SK-N-SH treated with all-trans-retinoic acid at 6 μM for 48 hours (cell line): ENCODE measurements at regions not wholly inside any gene's neighbourhood (a gene's known extent, or its start where the extent isn't known, plus 50 kb on each side); places are given as distances from the start of the nearest gene placed in this dataset.

Experiments
- ATAC-seq: fragments of 200-7000 bp; cut with Tn5 transposase; 3 replicates; pipeline ENCODE4 v1.9.1; 2020; ENCODE audit warnings: mild to moderate bottlenecking, moderate library complexity
- ARNTL ChIP-seq: fragments of 450-650 bp; formaldehyde crosslinking; IDR thresholded peaks from 2 replicates; pipeline ENCODE4 v1.5.0; 2020; ENCODE audit warnings: low read depth, mild to moderate bottlenecking, moderate library complexity, borderline replicate concordance
- BACH2 ChIP-seq: fragments of 250-450 bp; sonication (Bioruptor Pico); IDR thresholded peaks from 2 replicates; pipeline ENCODE4 v1.9.0; 2021; ENCODE audit warnings: mild to moderate bottlenecking, borderline replicate concordance
- CREB5 ChIP-seq: fragments of 250-450 bp; sonication (Bioruptor Pico); IDR thresholded peaks from 2 replicates; pipeline ENCODE4 v1.5.1; 2020; ENCODE audit warnings: low read depth, mild to moderate bottlenecking, moderate library complexity
- CSDC2 ChIP-seq: fragments of 250-450 bp; sonication (Bioruptor Pico); IDR thresholded peaks from 2 replicates; pipeline ENCODE4 v1.5.0; 2020; ENCODE audit warnings: mild to moderate bottlenecking, moderate library complexity
- ESRRG ChIP-seq: fragments of 250-450 bp; sonication (Bioruptor Pico); IDR thresholded peaks from 2 replicates; pipeline ENCODE4 v1.6.1; 2021; ENCODE audit warnings: mild to moderate bottlenecking
- GLIS3 ChIP-seq: fragments of 250-450 bp; sonication (Bioruptor Pico); IDR thresholded peaks from 2 replicates; pipeline ENCODE4 v1.5.0; 2020; ENCODE audit warnings: mild to moderate bottlenecking, moderate library complexity
- ISL1 ChIP-seq: fragments of 250-450 bp; sonication (Bioruptor Pico); IDR thresholded peaks from 2 replicates; pipeline ENCODE4 v2.1.2; 2022; ENCODE audit warnings: mild to moderate bottlenecking, moderate library complexity
- OSR1 ChIP-seq: fragments of 250-450 bp; sonication (Bioruptor Pico); IDR thresholded peaks from 2 replicates; pipeline ENCODE4 v1.8.0; 2022; ENCODE audit warnings: moderate library complexity, mild to moderate bottlenecking, inconsistent platforms
- PPARA ChIP-seq: fragments of 250-450 bp; sonication (Bioruptor Pico); IDR thresholded peaks from 2 replicates; pipeline ENCODE4 v1.5.0; 2020; ENCODE audit warnings: mild to moderate bottlenecking, borderline replicate concordance
- SNAI2 ChIP-seq: fragments of 250-450 bp; sonication (Bioruptor Pico); IDR thresholded peaks from 2 replicates; pipeline ENCODE4 v1.5.0; 2020; ENCODE audit warnings: mild to moderate bottlenecking, moderate library complexity
- TCF4 ChIP-seq: fragments of 250-450 bp; sonication (Bioruptor Pico); IDR thresholded peaks from 2 replicates; pipeline ENCODE4 v1.8.0; 2021; ENCODE audit warnings: mild to moderate bottlenecking, moderate library complexity, borderline replicate concordance
- TSHZ2 ChIP-seq: fragments of 250-450 bp; sonication (Bioruptor Pico); IDR thresholded peaks from 2 replicates; pipeline ENCODE4 v1.5.0; 2020; ENCODE audit warnings: mild to moderate bottlenecking, moderate library complexity
- ZC3H10 ChIP-seq: fragments of 250-450 bp; sonication (Bioruptor Pico); IDR thresholded peaks from 2 replicates; pipeline ENCODE4 v1.5.1; 2021; ENCODE audit warnings: mild to moderate bottlenecking, moderate library complexity
- ZFP30 ChIP-seq: fragments of 450-650 bp; formaldehyde crosslinking; IDR thresholded peaks from 2 replicates; pipeline ENCODE4 v1.5.0; 2022; ENCODE audit warnings: mild to moderate bottlenecking, moderate library complexity
- ZNF565 ChIP-seq: fragments of 450-650 bp; formaldehyde crosslinking; conservative IDR thresholded peaks from 2 replicates; pipeline ENCODE4 v1.5.0; 2020; ENCODE audit warnings: low read depth, mild to moderate bottlenecking, moderate library complexity
- ZNF70 ChIP-seq: fragments of 450-650 bp; formaldehyde crosslinking; IDR thresholded peaks from 2 replicates; pipeline ENCODE4 v1.5.0; 2020; ENCODE audit warnings: mild to moderate bottlenecking, moderate library complexity
- ZNF8 ChIP-seq: fragments of 450-650 bp; formaldehyde crosslinking; IDR thresholded peaks from 2 replicates; pipeline ENCODE4 v1.5.0; 2020; ENCODE audit warnings: mild to moderate bottlenecking, moderate library complexity
- TF ChIP-seq, protein P1 (sequence below): fragments of 250-450 bp; sonication (Bioruptor Pico); IDR thresholded peaks from 2 replicates; pipeline ENCODE4 v1.8.0; 2020; ENCODE audit warnings: mild to moderate bottlenecking, moderate library complexity, borderline replicate concordance
- TF ChIP-seq, protein P2 (sequence below): fragments of 250-450 bp; sonication (Bioruptor Pico); IDR thresholded peaks from 2 replicates; pipeline ENCODE4 v1.8.0; 2021; ENCODE audit warnings: low read depth, mild to moderate bottlenecking, moderate library complexity, borderline replicate concordance
- TF ChIP-seq, protein P3 (sequence below): fragments of 250-450 bp; sonication (Bioruptor Pico); IDR thresholded peaks from 2 replicates; pipeline ENCODE4 v1.5.1; 2021; ENCODE audit warnings: mild to moderate bottlenecking, moderate library complexity

GRCh38 chr20:59483481-59483880 lies 120.9 kb upstream of the PHACTR3 start (continued):
- TF ChIP-seq, protein P1, sequence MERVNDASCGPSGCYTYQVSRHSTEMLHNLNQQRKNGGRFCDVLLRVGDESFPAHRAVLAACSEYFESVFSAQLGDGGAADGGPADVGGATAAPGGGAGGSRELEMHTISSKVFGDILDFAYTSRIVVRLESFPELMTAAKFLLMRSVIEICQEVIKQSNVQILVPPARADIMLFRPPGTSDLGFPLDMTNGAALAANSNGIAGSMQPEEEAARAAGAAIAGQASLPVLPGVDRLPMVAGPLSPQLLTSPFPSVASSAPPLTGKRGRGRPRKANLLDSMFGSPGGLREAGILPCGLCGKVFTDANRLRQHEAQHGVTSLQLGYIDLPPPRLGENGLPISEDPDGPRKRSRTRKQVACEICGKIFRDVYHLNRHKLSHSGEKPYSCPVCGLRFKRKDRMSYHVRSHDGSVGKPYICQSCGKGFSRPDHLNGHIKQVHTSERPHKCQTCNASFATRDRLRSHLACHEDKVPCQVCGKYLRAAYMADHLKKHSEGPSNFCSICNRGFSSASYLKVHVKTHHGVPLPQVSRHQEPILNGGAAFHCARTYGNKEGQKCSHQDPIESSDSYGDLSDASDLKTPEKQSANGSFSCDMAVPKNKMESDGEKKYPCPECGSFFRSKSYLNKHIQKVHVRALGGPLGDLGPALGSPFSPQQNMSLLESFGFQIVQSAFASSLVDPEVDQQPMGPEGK (CRISPR knock-in tag), result no peak
- TF ChIP-seq CREB5 (CRISPR knock-in tag), result no peak

GRCh38 chr20:59484228-59484627 lies 120.1 kb upstream of the PHACTR3 start:
- no peak for ATAC-seq
- TF ChIP-seq OSR1 (CRISPR knock-in tag) (no peak), ZC3H10 (no peak), ARNTL (CRISPR knock-in tag) (no peak), BACH2 (CRISPR knock-in tag) (no peak), ESRRG (CRISPR knock-in tag) (no peak), ISL1 (CRISPR knock-in tag) (no peak), ZNF8 (CRISPR knock-in tag) (no peak), CSDC2 (CRISPR knock-in tag) (no peak), PPARA (no peak), TCF4 (CRISPR knock-in tag) (no peak), ZFP30 (CRISPR knock-in tag) (no peak), ZNF565 (CRISPR knock-in tag) (no peak), TSHZ2 (CRISPR knock-in tag) (no peak), ZNF70 (CRISPR knock-in tag) (no peak), SNAI2 (CRISPR knock-in tag) (no peak), CREB5 (CRISPR knock-in tag) (no peak), GLIS3 (CRISPR knock-in tag) (no peak)
- TF ChIP-seq, protein P1 (CRISPR knock-in tag), result no peak
- TF ChIP-seq, protein P2, sequence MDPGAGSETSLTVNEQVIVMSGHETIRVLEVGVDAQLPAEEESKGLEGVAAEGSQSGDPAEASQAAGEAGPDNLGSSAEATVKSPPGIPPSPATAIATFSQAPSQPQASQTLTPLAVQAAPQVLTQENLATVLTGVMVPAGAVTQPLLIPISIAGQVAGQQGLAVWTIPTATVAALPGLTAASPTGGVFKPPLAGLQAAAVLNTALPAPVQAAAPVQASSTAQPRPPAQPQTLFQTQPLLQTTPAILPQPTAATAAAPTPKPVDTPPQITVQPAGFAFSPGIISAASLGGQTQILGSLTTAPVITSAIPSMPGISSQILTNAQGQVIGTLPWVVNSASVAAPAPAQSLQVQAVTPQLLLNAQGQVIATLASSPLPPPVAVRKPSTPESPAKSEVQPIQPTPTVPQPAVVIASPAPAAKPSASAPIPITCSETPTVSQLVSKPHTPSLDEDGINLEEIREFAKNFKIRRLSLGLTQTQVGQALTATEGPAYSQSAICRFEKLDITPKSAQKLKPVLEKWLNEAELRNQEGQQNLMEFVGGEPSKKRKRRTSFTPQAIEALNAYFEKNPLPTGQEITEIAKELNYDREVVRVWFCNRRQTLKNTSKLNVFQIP (CRISPR knock-in tag), result no peak
- TF ChIP-seq, protein P3, sequence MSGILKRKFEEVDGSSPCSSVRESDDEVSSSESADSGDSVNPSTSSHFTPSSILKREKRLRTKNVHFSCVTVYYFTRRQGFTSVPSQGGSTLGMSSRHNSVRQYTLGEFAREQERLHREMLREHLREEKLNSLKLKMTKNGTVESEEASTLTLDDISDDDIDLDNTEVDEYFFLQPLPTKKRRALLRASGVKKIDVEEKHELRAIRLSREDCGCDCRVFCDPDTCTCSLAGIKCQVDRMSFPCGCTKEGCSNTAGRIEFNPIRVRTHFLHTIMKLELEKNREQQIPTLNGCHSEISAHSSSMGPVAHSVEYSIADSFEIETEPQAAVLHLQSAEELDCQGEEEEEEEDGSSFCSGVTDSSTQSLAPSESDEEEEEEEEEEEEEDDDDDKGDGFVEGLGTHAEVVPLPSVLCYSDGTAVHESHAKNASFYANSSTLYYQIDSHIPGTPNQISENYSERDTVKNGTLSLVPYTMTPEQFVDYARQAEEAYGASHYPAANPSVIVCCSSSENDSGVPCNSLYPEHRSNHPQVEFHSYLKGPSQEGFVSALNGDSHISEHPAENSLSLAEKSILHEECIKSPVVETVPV, result no peak
